ENCODE measurements at regions not wholly inside any gene's neighbourhood (a gene's known extent, or its start where the extent isn't known, plus 50 kb on each side); places are given as distances from the start of the nearest gene placed in this dataset.

GRCh38 chr3:146322216-146322817, 71.4 kb upstream of the PLSCR4 start:
- DNase-seq (ENCODE audit: low spot score): no peak
- in situ Hi-C loops (cut with MboI; ENCODE audit: low sequenced_read_pairs, unreplicated experiment): no loop called here
- TF ChIP-seq CTCF (IDR thresholded peaks at IDR 0.05; ENCODE audit: borderline replicate concordance, control extremely low read depth, extremely low read depth, insufficient read depth, missing control alignments): no peak

- DNase-seq (ENCODE audit: low spot score): no peak
- in situ Hi-C loops (cut with MboI; ENCODE audit: low sequenced_read_pairs, unreplicated experiment): no loop called here
- TF ChIP-seq CTCF (IDR thresholded peaks at IDR 0.05; ENCODE audit: borderline replicate concordance, control extremely low read depth, extremely low read depth, insufficient read depth, missing control alignments): no peak
These were observed 64.0 kb upstream of the PLSCR4 start for GRCh38 chr3:146314871-146315270.

GRCh38 chr3:146313746-146314111, 62.8 kb upstream of the PLSCR4 start:
- no peak for DNase-seq (ENCODE audit: low spot score)
- in situ Hi-C loops (cut with MboI; ENCODE audit: low sequenced_read_pairs, unreplicated experiment): no loop called here
- no peak for TF ChIP-seq CTCF (IDR thresholded peaks at IDR 0.05; ENCODE audit: borderline replicate concordance, control extremely low read depth, extremely low read depth, insufficient read depth, missing control alignments)

GRCh38 chr3:146313031-146313745, 62.3 kb upstream of the PLSCR4 start:
- in situ Hi-C loops (cut with MboI; ENCODE audit: low sequenced_read_pairs, unreplicated experiment): no loop called here

GRCh38 chr3:146308682-146309081, 57.8 kb upstream of the PLSCR4 start:
- TF ChIP-seq CTCF (IDR thresholded peaks at IDR 0.05; ENCODE audit: borderline replicate concordance, control extremely low read depth, extremely low read depth, insufficient read depth, missing control alignments): no peak
- DNase-seq (ENCODE audit: low spot score): no peak
- in situ Hi-C loops (cut with MboI; ENCODE audit: low sequenced_read_pairs, unreplicated experiment): no loop called here

More at GRCh38 chr3:146313031-146313745, 62.3 kb upstream of the PLSCR4 start:
- no peak for TF ChIP-seq CTCF (IDR thresholded peaks at IDR 0.05; ENCODE audit: borderline replicate concordance, control extremely low read depth, extremely low read depth, insufficient read depth, missing control alignments)
- no peak for DNase-seq (ENCODE audit: low spot score)

- in situ Hi-C loops (cut with MboI; ENCODE audit: low sequenced_read_pairs, unreplicated experiment): no loop called here
These were observed 57.3 kb upstream of the PLSCR4 start for GRCh38 chr3:146308222-146308621.

More at GRCh38 chr3:146308222-146308621, 57.3 kb upstream of the PLSCR4 start:
- no peak for DNase-seq (ENCODE audit: low spot score)
- TF ChIP-seq CTCF (IDR thresholded peaks at IDR 0.05; ENCODE audit: borderline replicate concordance, control extremely low read depth, extremely low read depth, insufficient read depth, missing control alignments): no peak

Measured in GM13976 (cell line).